ENCODE measurements at regions not wholly inside any gene's neighbourhood (a gene's known extent, or its start where the extent isn't known, plus 50 kb on each side); places are given as distances from the start of the nearest gene placed in this dataset.

DNA sequence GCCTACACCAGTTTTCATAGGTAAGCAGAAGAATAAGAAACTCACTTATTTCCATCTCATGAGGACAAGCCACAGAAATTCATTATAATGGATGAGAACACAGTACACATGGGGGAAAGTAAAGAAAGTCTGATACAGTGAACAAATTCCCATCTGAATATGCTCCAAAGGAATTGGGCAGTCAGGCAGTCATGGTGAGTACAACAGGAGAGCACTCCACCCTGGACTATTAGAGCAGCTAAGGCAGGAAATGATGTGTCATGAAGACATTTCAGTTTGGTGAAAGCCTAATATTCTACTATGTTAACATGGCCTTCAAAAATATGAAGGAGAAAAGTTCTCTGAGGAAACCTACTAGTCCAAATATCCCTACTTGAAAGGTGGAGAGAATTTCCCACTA lies 92.0 kb upstream of the PRDX4 start:
- TF ChIP-seq EZH2phosphoT487 (IDR thresholded peaks at IDR 0.05; ENCODE audit: insufficient read depth, low read depth), result no peak
- no peak for TF ChIP-seq EZH2 (IDR thresholded peaks at IDR 0.05; ENCODE audit: insufficient read depth, poor library complexity, severe bottlenecking)

Measured in GM23248 (cell line).